ENCODE measurements at regions not wholly inside any gene's neighbourhood (a gene's known extent, or its start where the extent isn't known, plus 50 kb on each side); places are given as distances from the start of the nearest gene placed in this dataset.

GRCh38 chrX:39888730-39889129 is 209.0 kb downstream of the BCOR start:
- Histone ChIP-seq H3K79me2 (ENCODE audit: insufficient read depth, low read depth) (no peaks in the 10 kb centered on the region), H3K4me1 (ENCODE audit: low read depth, poor library complexity, severe bottlenecking) (peaks cover 5% of the 10 kb centered on the region)
- TF ChIP-seq CTCF (conservative IDR thresholded peaks at IDR 0.05; ENCODE audit: low read depth, low read length) = no peak

GRCh38 chrX:39889704-39890103 is 208.1 kb downstream of the BCOR start:
- Histone ChIP-seq H3K4me2 (no peak overlapping the region), H3K4me1 (ENCODE audit: low read depth, poor library complexity, severe bottlenecking) (peaks cover 8% of the 10 kb centered on the region), H3K27me3 (ENCODE audit: insufficient read depth, low read depth) (no peaks in the 10 kb centered on the region), H3K36me3 (ENCODE audit: insufficient read depth) (no peaks in the 10 kb centered on the region), H2AFZ (ENCODE audit: low read depth) (no peak overlapping the region), H3K27ac (no peak overlapping the region), H3K79me2 (ENCODE audit: insufficient read depth, low read depth) (no peaks in the 10 kb centered on the region), H4K20me1 (ENCODE audit: insufficient read depth) (no peaks in the 10 kb centered on the region), H3K9ac (no peak overlapping the region), H3K4me3 (IDR thresholded peaks at IDR 0.05; ENCODE audit: insufficient read depth, low read depth, low read length) (no peak overlapping the region)
- TF ChIP-seq CTCF (conservative IDR thresholded peaks at IDR 0.05; ENCODE audit: low read depth, low read length) = no peak

More at GRCh38 chrX:39888730-39889129, 209.0 kb downstream of the BCOR start:
- Histone ChIP-seq H3K4me3 (IDR thresholded peaks at IDR 0.05; ENCODE audit: insufficient read depth, low read depth, low read length) (no peak overlapping the region), H4K20me1 (ENCODE audit: insufficient read depth) (no peaks in the 10 kb centered on the region), H3K9ac (no peak overlapping the region), H2AFZ (ENCODE audit: low read depth) (no peak overlapping the region), H3K4me2 (no peak overlapping the region), H3K27me3 (ENCODE audit: insufficient read depth, low read depth) (no peaks in the 10 kb centered on the region), H3K36me3 (ENCODE audit: insufficient read depth) (no peaks in the 10 kb centered on the region), H3K27ac (no peak overlapping the region)

- Histone ChIP-seq H3K9ac (no peak overlapping the region), H3K36me3 (ENCODE audit: insufficient read depth) (no peaks in the 10 kb centered on the region), H4K20me1 (ENCODE audit: insufficient read depth) (no peaks in the 10 kb centered on the region), H2AFZ (ENCODE audit: low read depth) (no peak overlapping the region), H3K4me3 (IDR thresholded peaks at IDR 0.05; ENCODE audit: insufficient read depth, low read depth, low read length) (no peak overlapping the region), H3K27ac (no peak overlapping the region), H3K27me3 (ENCODE audit: insufficient read depth, low read depth) (no peaks in the 10 kb centered on the region), H3K4me1 (ENCODE audit: low read depth, poor library complexity, severe bottlenecking) (peaks cover 8% of the 10 kb centered on the region), H3K4me2 (no peak overlapping the region), H3K79me2 (ENCODE audit: insufficient read depth, low read depth) (no peaks in the 10 kb centered on the region)
- no peak for TF ChIP-seq CTCF (conservative IDR thresholded peaks at IDR 0.05; ENCODE audit: low read depth, low read length)
These were observed 207.0 kb downstream of the BCOR start for GRCh38 chrX:39890807-39891206.

GRCh38 chrX:39891781-39892180 is 206.0 kb downstream of the BCOR start:
- Histone ChIP-seq H3K4me3 (IDR thresholded peaks at IDR 0.05; ENCODE audit: insufficient read depth, low read depth, low read length) (no peak overlapping the region), H3K4me2 (no peak overlapping the region), H4K20me1 (ENCODE audit: insufficient read depth) (no peaks in the 10 kb centered on the region), H2AFZ (ENCODE audit: low read depth) (no peak overlapping the region), H3K4me1 (ENCODE audit: low read depth, poor library complexity, severe bottlenecking) (peaks cover 8% of the 10 kb centered on the region), H3K36me3 (ENCODE audit: insufficient read depth) (no peaks in the 10 kb centered on the region), H3K9ac (no peak overlapping the region), H3K27ac (no peak overlapping the region), H3K79me2 (ENCODE audit: insufficient read depth, low read depth) (no peaks in the 10 kb centered on the region), H3K27me3 (ENCODE audit: insufficient read depth, low read depth) (no peaks in the 10 kb centered on the region)
- TF ChIP-seq CTCF (conservative IDR thresholded peaks at IDR 0.05; ENCODE audit: low read depth, low read length) = no peak
